ENCODE measurements at regions not wholly inside any gene's neighbourhood (a gene's known extent, or its start where the extent isn't known, plus 50 kb on each side); places are given as distances from the start of the nearest gene placed in this dataset.

GRCh38 chr11:70820712-70821111 lies 422.4 kb downstream of the CTTN start:
- TF ChIP-seq CTCF (IDR thresholded peaks at IDR 0.05; ENCODE audit: poor library complexity, severe bottlenecking) = no peak
- no peak for TF ChIP-seq RAD21 (conservative IDR thresholded peaks at IDR 0.05)
- TF ChIP-seq EP300 (conservative IDR thresholded peaks at IDR 0.05; ENCODE audit: poor library complexity, severe bottlenecking) = no peak
- no peak for TF ChIP-seq EZH2 (IDR thresholded peaks at IDR 0.05; ENCODE audit: borderline replicate concordance, insufficient read depth, low read length, poor library complexity, severe bottlenecking)
- no peak for TF ChIP-seq POLR2AphosphoS5 (IDR thresholded peaks at IDR 0.05)
- TF ChIP-seq SMC3 (conservative IDR thresholded peaks at IDR 0.05; ENCODE audit: poor library complexity) = no peak
- TF ChIP-seq REST (IDR thresholded peaks at IDR 0.05; ENCODE audit: borderline replicate concordance) = no peak
